HG03066 (cell line): ENCODE measurements at regions not wholly inside any gene's neighbourhood (a gene's known extent, or its start where the extent isn't known, plus 50 kb on each side); places are given as distances from the start of the nearest gene placed in this dataset.
"Not testable (repeated sequence)": the region's sequence is repeated elsewhere in the genome, so short reads cannot be mapped to it uniquely, and the experiment has no call there.

Experiments
- ATAC-seq: cut with Tn5 transposase; IDR thresholded peaks from one replicate; pipeline ENCODE4 v1.9.1; 2021; ENCODE audit warnings: low read depth; ENCODE audit not compliant: unreplicated experiment

GRCh38 chr18:1522249-1522615 is 617.6 kb downstream of the ADCYAP1 start:
- ATAC-seq = no peak

GRCh38 chr18:1526991-1527390 is 622.3 kb downstream of the ADCYAP1 start:
- no peak for ATAC-seq

- ATAC-seq = no peak
Observed at GRCh38 chr18:1527805-1528204, 623.1 kb downstream of the ADCYAP1 start.

GRCh38 chr18:1528447-1528846 is 623.8 kb downstream of the ADCYAP1 start:
- ATAC-seq = no peak

GRCh38 chr18:1528964-1529509 is 624.4 kb downstream of the ADCYAP1 start:
- no peak for ATAC-seq

- ATAC-seq = no peak
Observed at GRCh38 chr18:1530650-1531049, 626.0 kb downstream of the ADCYAP1 start.

- ATAC-seq = no peak
Observed at GRCh38 chr18:1539276-1539675, 634.6 kb downstream of the ADCYAP1 start.

- no peak for ATAC-seq
Observed at GRCh38 chr18:1541478-1541877, 636.8 kb downstream of the ADCYAP1 start.

GRCh38 chr18:1542230-1542774 is 637.6 kb downstream of the ADCYAP1 start:
- no peak for ATAC-seq

GRCh38 chr18:1544016-1544415 is 639.3 kb downstream of the ADCYAP1 start:
- no peak for ATAC-seq

- not testable (repeated sequence) for ATAC-seq
Observed at GRCh38 chr18:1557711-1558110, 653.0 kb downstream of the ADCYAP1 start.

GRCh38 chr18:1559563-1559962 is 654.9 kb downstream of the ADCYAP1 start:
- ATAC-seq = no peak

- ATAC-seq = no peak
Observed at GRCh38 chr18:1564793-1565192, 660.1 kb downstream of the ADCYAP1 start.

- ATAC-seq = no peak
Observed at GRCh38 chr18:1571206-1571605, 666.5 kb downstream of the ADCYAP1 start.

GRCh38 chr18:1573732-1574131 is 669.1 kb downstream of the ADCYAP1 start:
- ATAC-seq = no peak

- no peak for ATAC-seq
Observed at GRCh38 chr18:1575084-1575483, 670.4 kb downstream of the ADCYAP1 start.

- ATAC-seq = no peak
Observed at GRCh38 chr18:1578505-1578904, 673.8 kb downstream of the ADCYAP1 start.

- ATAC-seq = no peak
Observed at GRCh38 chr18:1581581-1581980, 676.9 kb downstream of the ADCYAP1 start.

GRCh38 chr18:1585881-1586488 is 681.3 kb downstream of the ADCYAP1 start:
- no peak for ATAC-seq

- ATAC-seq = no peak
Observed at GRCh38 chr18:1593091-1593490, 688.4 kb downstream of the ADCYAP1 start.

GRCh38 chr18:1595195-1595594 is 690.5 kb downstream of the ADCYAP1 start:
- ATAC-seq = no peak

GRCh38 chr18:1599196-1599595 is 694.5 kb downstream of the ADCYAP1 start:
- no peak for ATAC-seq
